ENCODE measurements at regions not wholly inside any gene's neighbourhood (a gene's known extent, or its start where the extent isn't known, plus 50 kb on each side); places are given as distances from the start of the nearest gene placed in this dataset.
A peak's percentile ranks its signal among the peaks of the same experiment; 100 is the strongest.

GRCh38 chr22:49093192-49093880 lies 734.3 kb downstream of the BRD1 start:
- DNase-seq = no peak

GRCh38 chr22:49092716-49093115 lies 735.0 kb downstream of the BRD1 start:
- DNase-seq = no peak

GRCh38 chr22:49091917-49092545 lies 735.6 kb downstream of the BRD1 start:
- DNase-seq = no peak

- no peak for DNase-seq
Observed at GRCh38 chr22:49091451-49091850, 736.2 kb downstream of the BRD1 start.

- DNase-seq = no peak
Observed at GRCh38 chr22:49090853-49091135, 736.9 kb downstream of the BRD1 start.

- DNase-seq = no peak
Observed at GRCh38 chr22:49090061-49090852, 737.4 kb downstream of the BRD1 start.

GRCh38 chr22:49088801-49089791 lies 738.6 kb downstream of the BRD1 start:
- no peak for DNase-seq

- DNase-seq = no peak
Observed at GRCh38 chr22:49087716-49088601, 739.7 kb downstream of the BRD1 start.

GRCh38 chr22:49087198-49087597 lies 740.5 kb downstream of the BRD1 start:
- no peak for DNase-seq

- no peak for DNase-seq
Observed at GRCh38 chr22:49086606-49087157, 741.0 kb downstream of the BRD1 start.

- DNase-seq = no peak
Observed at GRCh38 chr22:49086181-49086580, 741.5 kb downstream of the BRD1 start.

- peak; percentile 11 for DNase-seq
Observed at GRCh38 chr22:49084206-49084605, 743.5 kb downstream of the BRD1 start.

- DNase-seq = no peak
Observed at GRCh38 chr22:49083607-49084006, 744.1 kb downstream of the BRD1 start.

- no peak for DNase-seq
Observed at GRCh38 chr22:49082451-49082850, 745.2 kb downstream of the BRD1 start.

GRCh38 chr22:49081926-49082325 lies 745.7 kb downstream of the BRD1 start:
- DNase-seq = no peak

GRCh38 chr22:49081261-49081666 lies 746.4 kb downstream of the BRD1 start:
- no peak for DNase-seq

- no peak for DNase-seq
Observed at GRCh38 chr22:49080631-49081030, 747.0 kb downstream of the BRD1 start.

- no peak for DNase-seq
Observed at GRCh38 chr22:49079743-49080500, 747.8 kb downstream of the BRD1 start.

- DNase-seq = no peak
Observed at GRCh38 chr22:49079027-49079725, 748.5 kb downstream of the BRD1 start.

- DNase-seq = no peak
Observed at GRCh38 chr22:49078076-49078710, 749.5 kb downstream of the BRD1 start.
